ENCODE measurements at regions not wholly inside any gene's neighbourhood (a gene's known extent, or its start where the extent isn't known, plus 50 kb on each side); places are given as distances from the start of the nearest gene placed in this dataset.

DNA sequence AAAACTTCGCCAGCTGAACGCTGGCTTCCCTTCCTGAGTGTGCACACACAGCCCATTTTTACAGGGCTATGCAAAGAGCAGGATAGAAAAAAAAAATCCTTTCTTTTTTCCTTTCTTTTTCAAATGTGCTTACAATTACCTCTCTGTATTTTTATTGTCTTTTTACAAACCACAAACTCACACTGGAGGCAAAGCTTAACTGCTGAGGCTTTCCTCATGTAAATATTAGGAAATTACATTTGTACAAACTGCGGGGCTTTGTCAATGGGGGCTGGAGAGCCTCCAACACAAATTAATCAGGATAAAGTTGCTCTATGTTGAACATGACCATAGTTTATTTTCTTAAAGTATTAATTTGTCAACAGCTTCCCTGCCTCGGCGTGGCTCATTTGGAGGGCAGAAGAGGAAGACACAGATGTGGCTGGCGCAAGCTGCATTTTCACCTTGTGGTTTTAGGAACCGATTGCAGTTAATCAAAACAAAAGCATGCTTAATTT lies 411.7 kb upstream of the MKI67 start:
- no peak for DNase-seq

DNA sequence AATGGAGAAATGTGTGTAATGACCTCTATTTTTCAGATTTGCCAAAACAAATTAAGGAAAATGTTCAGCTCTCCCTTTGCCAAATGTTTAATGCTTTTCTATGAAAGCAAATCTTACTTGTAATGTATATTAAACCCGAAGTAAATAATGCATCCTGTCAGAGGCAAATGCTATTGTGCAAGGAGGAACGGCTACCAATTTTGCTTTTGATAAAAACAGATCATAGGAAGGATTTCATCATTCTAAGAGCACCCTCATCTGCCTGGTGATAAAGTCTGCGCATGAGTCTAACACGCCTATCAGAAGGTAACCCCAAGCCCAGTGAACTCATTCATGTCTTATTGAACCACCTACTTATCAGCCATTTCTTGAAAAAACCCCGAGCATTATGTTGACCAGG lies 412.4 kb upstream of the MKI67 start:
- no peak for DNase-seq

DNA sequence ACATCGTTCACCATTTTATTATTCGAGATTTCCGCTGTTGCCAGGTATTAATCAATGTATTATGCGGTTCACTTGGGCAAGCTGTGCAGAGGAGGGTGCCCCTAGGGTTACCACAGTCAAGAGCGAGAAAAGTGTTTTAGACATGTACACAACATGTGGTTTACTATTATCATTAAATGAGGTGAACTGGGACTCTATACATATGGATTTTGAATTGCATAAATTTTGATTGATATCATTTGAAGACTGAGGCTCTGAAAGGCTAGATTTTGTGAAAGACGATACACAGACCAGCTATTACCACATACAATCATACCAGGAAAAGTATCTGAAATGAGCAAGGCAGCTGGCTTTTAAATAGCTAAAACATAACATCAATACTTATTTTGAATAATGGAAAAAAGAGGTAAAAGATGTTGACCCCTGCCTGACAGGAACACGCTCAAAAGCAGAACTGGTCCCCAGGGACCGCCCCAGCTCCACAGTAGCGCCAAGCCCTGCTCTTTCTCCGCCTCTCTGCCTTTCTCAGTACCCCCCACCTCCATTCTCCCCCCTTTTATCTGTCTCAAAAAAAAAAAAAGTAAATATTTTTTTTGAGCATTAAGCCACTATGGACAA lies 413.4 kb upstream of the MKI67 start:
- no peak for DNase-seq

DNA sequence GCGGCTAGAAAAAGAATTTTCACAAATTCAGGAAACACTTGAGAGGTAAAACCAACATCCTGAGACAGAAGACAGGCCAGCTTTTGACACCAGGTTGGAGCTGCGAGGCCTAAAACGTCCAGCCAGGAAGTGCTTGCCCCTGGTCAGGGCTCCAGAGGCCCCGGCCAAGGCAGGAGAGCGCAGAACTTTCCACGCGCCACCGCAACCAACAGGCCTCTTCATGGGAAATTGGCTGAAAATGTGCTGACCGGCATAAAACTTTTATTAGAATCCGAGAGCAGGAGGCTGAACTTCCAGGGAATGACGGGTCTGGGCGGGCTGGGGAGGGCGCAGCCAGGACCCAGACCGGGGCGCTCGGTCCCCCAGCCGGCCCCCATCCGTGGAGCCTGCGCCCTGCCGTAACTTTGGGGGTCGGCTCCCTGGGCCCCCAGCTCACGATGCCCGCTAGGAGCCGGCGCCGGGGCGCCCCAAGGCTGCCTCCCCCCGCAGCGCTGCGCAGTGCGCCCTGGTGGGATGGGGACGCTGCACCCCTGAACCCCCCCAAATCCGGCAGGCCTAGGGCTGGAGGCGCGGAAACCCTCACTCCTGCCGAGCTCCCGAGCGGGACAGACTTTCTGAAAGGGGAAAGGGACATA lies 414.0 kb upstream of the MKI67 start:
- no peak for DNase-seq

DNA sequence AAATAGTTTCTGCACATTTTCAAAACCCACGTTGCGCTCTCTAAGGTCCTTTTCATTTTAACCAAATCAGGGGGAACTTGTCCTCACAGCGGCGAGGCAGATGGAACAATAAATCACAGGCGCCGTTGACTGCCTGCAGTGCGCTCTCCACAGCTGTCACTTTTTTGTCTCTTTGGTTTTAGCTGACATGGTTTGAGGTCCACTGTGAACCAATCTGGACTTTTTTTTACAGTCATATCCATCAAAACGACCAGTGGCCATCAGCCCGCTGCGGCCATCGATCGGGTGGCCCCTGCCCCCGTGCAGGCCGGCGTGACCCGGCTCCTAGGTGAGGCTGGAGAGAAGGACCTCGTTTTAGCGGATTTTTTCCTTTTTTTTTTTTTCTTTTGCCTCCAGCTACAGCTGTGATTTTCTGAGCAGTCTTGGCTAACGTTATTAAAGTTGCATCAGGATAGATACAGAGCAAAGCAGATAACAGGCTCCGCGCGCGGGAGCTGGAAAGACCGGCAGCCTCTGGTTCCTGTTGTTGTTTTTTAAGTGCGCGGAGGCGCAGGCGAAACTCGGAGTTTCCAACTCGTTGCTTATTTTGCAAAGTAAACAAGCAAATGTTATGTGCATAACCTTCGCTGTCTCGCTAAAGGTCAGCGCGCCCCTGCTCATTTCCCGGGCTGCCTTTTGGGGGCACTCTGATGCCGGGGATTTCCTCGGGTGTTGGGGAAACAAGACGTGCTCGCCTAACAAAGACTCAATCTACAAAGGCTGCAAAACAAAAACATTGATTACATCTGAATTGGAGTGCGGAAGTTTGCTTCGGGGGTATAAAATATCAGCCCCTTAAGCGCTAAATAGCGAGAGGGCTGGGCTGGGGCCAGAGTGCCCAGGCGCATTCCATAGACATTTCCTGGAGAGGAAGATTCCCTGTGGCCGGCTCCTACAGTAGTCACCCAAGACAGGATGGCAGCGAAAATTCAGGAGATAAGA lies 414.8 kb upstream of the MKI67 start:
- no peak for DNase-seq

DNA sequence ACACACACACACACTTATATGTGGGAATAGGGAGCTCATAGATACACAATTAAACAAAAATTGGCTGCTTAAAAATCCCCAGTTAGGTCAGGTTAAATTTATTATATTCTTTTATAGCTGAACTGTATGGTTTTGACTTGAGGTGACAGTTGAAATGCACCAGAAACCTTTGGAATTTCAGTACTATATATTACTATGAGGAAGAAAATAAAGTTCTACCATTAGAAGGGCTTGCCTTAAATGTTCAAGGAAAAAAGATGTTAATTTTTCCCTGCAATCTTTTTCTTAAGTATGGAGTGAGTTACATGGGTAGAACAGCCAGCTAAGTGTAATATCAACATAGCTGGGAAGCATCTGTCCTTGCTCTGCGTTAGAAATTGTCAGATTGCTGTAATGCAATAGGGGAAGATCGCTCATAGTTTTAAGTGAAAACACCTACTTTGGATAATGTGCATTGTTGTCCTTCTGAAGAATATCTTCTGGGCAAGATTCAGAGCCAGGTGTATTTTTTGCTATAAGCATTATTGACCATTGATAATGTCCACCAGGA lies 415.8 kb upstream of the MKI67 start:
- DNase-seq: no peak

DNA sequence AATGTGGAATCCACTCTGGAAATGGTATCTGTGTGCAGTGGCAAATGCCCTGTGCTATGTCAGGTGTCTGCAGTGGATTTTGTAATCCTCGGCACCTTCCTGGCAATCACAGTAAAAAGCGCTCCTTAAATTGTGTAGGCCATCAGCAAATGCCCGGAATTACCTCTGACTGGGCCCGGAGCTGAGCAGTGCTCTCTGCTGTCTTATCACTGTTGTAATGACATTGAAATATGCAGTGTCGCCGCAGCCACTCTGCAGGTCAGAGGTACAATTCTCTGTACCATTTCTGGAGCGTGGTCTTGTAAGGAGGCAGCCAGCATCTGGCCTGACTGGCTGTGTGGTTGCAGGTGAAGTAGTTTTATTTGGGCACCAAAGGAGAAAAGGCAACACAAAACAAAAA lies 416.4 kb upstream of the MKI67 start:
- no peak for DNase-seq

DNA sequence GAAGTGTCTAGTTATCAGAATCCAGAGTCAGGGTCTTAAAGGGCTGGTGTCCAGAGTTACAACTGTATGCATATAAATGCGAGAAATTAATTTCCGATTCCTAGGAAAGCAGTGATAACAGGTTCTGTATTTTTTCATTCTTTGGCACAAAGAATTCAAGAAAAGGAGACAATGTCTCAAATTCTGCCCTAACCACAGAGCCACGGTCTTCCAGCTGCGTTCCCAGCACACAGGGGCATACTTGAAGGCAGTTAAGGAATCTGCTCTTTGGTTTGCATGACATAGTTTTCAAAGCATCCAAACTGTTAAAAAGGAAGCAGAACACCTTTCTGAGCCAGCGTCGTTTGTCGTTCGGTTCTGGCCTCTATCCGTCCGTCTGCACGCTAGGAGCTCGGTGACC lies 416.9 kb upstream of the MKI67 start:
- no peak for DNase-seq

DNA sequence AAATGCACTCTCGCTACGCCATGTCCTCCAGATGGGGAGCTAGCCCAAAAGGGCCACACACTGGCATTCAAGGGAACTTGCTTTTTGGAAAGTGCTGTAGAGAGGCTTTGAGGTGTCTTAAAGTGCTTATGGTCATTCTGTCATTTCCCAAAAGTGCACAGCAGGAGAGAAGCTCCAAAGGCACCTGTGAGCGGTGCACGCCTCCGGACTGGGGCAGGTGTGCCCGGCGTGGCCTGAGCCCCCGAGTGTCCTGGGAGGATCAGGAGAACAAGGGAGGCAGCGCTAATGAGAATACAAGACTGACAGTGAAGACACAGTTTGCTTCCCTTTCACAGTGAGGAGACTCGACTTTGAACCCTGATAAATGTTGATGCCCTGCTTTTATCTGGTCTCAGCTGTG lies 419.0 kb upstream of the MKI67 start:
- DNase-seq: no peak

DNA sequence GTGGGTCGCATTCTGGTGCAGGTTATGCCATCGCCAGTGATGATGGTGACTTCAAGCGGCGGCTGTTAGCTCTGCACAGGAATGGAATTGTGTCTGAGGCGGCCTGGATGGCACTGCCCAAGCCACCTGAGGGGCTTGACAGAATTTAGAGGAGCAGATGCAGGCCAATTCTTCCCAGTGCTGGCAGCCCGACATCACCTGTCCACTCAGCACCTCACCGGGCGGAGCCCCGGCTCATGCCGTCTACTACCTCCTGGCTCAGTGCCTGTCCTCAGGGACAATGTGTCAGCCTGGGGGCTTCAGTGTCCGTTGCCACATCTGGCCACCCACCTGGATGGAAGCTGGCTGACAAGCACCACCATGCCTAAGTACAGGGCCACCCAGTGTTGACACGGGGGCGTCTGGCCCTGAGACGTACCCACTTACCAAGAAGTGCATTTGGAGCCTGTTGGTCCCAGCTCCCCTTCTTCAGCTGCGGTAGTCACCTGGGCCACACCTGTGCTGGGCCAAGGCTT lies 420.5 kb upstream of the MKI67 start:
- no peak for DNase-seq

DNA sequence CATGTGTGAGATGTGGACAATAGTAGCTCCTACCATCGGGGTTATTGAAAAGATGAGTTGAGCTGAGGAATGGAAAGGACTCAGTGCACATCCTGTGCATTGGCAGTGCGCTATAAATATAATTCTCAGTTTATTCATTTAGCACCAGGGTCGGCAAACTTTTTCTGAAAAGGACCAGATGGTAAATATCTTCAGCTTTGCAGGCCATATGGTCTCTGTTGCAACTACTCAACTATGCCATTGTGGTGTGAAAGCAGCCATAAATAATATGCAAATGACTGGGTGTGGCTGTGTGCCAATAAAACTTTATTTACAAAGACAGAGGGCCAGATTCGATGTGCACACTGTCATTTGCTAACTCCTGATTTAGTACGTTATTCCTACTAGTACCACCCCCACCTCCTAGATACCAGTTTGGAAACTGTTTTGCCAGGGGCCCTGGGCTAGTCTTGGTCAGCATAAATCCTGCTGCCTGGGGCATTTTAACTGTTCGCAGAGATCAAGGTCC lies 422.9 kb upstream of the MKI67 start:
- DNase-seq: no peak

DNA sequence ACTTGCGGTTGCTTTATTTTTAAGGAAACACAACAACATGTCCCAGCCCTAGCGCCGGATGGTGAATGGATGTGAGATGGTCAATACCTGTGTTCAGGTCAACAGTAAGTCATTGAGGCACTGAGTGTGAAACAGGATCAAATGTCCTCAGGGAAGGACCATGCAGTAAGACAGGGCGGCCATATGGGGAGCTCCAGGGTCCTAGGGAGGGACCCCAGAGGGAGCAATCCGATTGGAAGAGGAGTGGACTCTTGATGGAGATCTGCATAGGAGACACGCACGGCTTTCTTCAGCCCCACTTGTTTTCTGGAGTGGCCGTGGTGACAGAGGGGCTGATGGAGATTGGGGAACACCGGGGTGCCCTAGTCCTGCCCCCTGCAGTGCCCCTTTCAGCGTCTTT lies 423.8 kb upstream of the MKI67 start:
- no peak for DNase-seq

DNA sequence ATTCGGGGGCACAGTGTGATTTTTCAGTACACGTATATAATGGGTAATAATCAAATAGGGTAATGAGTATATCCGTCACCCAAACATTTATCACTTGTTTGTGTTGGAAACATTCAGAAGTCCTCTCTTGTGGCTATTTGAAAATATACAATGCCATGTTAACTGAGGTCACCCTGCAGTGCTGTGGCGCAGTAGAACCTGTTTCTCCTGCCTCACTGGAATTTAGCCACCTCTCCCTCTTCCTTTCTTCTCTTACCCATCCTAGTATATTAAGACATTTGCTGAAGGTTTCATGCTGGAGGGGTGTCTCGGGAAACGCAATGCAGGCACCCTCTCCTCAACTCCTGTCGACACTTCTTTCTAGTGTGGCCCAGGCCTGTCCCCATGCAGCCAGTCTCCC lies 425.3 kb upstream of the MKI67 start:
- no peak for DNase-seq

DNA sequence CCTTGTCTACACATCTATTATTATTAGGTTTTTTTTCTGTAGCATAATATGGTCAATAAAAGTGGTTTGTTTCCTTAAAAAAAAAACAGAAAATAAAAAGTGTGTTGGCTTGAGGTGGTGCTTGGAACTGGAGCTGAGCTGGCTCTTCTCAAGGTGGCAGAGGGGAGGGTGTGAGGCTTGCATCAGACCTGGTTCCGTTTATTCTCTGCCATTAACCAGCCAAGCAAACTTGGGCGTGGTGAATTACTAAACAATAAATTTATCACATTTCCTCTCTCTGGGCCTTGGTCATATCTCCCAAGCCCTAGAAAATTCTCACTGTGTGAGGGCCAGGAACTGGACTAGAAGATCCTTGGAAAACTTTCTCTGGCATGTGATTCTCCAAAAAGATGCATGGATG lies 427.5 kb upstream of the MKI67 start:
- DNase-seq: no peak

DNA sequence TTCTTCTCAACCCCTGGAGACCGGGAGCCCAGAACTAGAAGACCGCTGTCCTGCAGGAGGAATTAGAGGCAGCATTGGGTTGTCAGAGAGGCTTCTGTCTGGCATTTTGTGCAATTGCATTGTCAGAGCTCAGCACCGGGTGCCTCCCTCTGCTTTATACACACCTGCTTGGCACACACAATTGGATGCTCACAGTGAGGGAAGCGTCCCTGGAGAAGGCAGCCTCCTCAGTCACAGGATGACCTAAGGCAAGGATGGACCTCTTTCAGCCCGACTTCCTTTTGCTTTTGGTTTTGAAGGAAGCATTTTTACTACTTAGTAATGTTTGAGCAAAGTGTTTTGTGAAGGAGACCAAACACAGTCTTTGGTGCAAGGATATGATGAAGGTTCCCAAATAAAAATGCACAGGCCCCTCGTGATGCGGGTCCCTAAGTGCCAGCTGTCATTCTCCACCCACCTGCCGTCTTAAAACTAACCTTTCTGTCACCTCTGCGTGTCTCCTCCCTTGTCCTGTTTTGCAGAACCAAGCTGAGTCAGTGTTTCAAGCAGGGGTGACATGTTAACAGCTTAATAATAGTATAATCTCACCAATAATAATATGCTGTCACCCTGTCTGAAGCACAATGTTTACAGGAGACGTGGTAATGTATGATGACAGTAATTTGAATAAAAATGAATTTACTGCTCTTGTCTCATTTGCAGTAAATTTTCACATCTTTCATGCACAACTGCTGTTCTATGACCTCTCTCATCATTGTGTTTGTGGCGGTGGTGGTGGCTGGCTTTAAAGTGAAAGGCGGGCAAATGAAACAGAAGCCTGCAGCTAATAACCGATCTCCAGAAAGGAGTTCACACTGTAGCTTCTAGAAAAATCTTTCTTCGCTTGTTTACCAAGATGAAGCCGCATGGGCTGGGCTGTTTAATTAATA lies 430.2 kb upstream of the MKI67 start:
- no peak for DNase-seq

DNA sequence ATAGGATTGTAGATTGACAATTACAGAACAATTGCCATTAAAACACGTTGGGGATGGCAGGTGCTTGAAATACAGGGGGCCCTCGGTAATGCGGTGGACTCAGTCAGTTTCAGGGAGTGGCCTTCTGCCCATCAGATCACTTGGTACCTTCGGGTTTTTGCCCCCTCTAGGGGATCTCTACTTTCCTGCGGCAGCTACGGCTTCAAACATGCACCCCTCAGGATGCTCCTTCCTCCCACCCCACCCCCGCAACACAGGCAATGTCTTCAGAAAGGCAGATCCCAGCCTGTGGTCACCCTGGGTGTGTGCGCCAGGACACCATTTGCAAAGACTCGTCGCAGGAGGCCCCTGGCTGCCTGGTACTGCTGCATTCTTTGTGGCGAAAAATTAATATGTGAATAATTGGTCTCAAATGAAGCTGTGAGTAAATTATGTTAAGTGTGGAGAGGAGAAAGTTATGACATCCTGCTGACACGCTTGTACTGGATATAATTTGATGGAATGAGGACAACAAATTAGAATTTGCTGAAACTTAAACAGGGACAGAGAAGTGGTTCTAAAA lies 431.0 kb upstream of the MKI67 start:
- no peak for DNase-seq

DNA sequence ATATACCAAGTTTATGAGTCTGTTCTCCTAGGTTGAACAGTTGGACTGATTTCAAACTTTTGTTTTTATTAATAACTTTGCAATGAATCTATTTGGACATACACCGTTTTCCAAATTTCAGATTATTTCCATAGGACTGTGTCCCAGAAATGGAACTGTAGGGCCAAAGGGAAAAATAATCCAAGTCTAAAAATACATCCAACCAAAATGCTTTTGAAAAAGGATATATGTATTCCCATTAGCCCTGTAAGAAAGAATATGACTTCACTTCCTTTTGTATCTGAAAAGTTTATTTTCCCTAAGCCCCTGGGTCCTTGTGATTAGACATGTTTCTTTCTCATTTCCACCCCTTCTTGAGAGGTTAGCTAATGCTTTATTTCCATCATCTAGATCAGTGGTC lies 434.2 kb upstream of the MKI67 start:
- DNase-seq: no peak

DNA sequence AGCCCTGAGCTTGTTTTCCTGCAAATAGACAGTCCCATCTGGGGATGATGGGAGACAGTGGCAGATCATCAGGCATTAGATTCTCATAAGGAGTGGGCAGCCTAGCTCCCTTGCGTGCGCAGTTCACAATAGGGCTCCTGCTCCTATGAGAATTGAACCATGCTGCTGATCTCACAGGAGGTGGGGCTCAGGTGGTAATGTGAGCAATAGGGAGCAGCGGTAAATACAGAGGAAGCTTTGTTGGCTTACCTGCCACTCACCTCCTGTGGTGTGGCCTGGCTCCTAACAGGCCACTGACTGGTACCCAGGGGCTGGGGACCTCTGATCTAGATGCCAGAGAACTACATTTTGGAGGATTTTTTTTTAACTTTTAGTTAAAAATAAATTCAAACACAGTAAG lies 434.8 kb upstream of the MKI67 start:
- no peak for DNase-seq

DNA sequence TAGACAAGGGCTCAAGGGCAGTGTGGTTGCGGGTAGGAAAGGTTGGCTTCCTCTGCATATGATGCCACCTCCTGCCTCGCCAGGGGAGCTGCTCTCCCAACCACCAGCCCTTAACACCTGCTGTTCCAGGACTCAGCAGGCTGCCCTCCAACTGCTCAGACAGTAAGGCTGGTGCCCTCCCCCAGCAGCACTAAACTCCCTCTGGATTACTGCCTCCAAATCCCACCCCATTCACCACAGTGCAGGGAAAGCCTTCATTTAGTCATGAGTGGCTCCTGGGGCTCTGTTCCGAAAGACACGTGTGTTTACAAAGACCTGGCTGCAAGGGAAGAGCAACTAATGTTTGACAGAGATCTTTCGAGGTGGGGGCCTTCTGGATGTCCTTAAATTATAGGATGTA lies 437.2 kb upstream of the MKI67 start:
- no peak for DNase-seq

DNA sequence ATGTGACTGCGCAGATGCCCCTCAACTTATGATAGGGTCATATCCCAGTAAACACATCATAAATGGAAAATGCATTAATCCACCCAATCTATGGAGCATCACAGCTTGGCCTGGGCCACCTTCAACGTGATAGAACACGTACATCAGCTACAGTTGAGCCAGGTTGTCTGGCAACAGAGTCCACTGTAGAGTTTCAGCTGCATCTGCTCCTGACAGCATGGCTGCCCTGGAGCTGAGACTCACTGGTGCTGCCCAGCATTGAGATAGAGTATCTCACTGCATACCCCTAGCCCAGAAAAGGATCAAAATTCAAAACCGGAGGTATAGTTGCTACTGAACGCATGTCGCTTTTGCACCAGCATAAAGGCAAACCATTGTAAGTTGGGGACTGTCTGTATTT lies 437.7 kb upstream of the MKI67 start:
- DNase-seq: no peak

DNA sequence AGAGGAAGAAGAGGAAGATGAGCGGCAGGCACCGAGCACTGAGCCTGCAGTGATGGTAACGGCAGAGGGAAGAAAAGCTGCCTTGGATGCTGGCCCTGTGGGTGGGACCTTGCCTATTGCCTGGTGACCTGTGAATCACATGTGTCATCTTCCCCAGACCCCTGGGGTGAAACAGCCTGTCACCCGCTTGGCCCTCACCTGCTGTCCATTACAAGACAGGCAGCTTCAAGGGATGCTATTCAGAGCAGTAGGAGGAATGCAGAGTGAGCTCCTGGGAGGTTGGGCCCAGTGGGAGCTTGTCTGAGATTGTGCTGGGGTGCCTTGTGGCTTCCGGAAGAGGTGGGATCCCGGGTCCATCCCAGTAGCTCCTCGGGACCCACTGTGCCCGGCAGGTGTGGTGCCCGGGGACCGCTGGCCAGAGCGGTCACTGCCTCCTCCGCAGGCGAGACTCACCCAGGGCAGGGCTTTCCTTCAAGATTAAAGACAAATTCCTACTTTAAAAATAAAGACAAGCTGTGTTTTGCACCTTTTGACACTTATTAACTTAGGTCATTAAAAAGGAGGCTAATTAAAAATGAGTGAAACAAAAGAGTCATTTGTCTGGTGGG lies 440.2 kb upstream of the MKI67 start:
- DNase-seq: no peak

All from GOT3 (cell line).